EH (cell line): ENCODE measurements at regions not wholly inside any gene's neighbourhood (a gene's known extent, or its start where the extent isn't known, plus 50 kb on each side); places are given as distances from the start of the nearest gene placed in this dataset.
A peak's percentile ranks its signal among the peaks of the same experiment; 100 is the strongest.
"Not testable (repeated sequence)": the region's sequence is repeated elsewhere in the genome, so short reads cannot be mapped to it uniquely, and the experiment has no call there.

ENCODE experiments used
- DNase-seq: peaks from one replicate; pipeline ENCODE4 v3.0.0-alpha.2; 2015; ENCODE audit warnings: low read depth

DNA sequence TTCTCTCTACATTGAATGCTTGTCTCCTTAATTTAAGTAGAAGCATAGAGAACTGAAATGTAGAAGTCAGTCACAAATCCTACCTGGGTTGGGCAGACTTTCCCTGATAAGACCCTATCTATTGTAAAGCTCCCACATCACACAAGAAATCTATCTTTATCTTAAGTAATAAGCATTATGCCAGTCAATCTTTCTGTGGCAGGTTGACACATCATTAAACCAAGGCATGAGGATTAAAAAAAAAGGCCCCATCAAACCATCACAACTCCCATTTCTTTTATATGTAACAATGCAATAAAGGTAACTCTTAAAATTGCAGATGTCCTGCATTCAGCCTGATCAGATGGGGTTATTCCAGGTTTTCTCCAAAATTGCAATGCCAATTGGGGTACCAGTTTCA, 311.8 kb downstream of the TOX3 start:
- DNase-seq, result no peak

DNA sequence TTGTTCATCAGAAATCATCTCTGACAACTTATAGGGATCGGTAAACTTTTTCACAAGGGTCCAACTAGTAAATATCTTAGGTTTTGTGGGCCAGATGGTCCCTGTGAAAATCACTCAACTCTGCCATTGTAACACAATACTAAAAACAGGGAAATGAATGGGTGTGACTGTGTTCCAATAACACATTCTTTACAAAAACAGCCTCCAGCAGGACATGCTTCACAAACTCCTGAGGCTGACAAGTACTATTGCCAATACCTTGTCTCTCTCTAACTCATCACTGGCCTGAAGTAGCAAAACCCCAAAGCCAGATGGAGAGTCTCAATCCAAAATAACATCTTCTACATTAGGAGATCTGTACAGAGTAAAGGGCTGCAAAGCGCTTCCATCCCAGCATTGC, 312.3 kb downstream of the TOX3 start:
- no peak for DNase-seq

DNA sequence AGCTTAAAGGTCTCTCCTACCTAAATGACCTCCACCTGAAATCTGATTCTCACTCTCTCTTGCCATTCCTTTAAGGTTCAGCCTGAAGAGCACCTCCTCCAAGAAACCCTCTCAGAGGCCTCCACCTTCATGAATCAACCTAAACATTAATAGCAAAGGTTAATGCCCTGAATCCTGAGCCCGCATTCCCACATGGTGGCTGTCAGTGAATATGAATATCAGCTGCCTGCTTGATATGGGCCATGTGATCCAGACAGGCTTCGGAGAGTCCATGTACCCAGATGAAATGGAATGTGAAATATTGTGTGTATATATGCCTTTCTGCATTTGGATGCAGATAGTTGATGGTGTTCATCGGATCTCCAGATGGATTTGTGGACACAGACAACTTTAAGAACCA, 317.5 kb downstream of the TOX3 start:
- no peak for DNase-seq

DNA sequence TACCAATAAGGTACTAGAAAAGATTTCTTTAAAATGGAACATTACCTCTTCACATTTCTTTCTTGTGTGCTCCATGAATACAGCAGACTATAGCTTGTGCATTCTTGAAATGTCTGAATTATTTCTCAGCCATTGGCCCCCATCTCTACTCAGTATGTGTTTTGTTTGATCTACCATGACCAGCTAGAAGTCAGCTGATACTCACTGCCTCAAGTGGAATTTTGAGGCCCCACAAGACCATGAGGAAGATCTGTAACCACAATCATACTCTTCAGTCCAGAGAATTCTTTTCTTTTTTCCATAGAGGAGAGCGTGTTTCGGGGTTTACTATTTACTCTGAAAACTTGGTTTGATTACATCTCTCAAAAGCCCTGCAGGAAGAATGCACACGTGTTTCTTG, 319.1 kb downstream of the TOX3 start:
- no peak for DNase-seq

DNA sequence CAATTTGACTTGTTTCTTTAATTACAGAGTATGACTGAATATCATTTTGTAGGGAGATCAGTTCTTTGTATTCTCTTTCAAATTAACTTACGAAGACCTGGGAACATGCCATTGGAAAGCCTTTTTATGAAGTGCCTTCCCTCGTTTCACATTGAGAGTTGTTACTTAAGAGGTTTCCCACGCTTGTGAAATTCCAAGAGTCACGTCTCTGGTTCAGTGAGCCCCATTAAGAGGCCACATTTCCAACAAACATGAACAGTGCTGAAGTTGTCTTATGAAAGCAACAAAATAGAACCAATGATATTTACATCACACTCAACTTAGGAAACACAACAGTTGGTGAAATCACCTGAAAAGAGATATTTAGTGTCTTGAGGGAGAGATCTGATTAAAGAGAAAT, 334.1 kb downstream of the TOX3 start:
- DNase-seq, result no peak

DNA sequence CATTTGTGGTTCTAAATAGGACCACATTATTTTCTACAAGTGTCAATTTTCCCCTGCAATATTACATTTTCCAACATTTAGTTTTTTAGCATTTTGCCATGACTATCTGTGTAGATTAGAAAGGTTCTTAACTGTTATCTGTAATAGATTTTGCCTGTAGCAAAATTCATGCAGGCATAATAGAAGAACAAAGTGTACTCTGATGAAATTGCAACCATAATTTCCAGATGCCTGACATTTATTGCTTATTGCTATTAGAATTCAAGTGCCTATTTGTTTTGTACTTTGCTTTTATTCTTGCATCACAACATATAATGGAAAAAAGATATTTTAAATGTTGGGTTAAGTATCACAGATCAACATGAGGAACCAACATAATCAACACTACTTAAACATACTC, 337.7 kb downstream of the TOX3 start:
- DNase-seq, result no peak

DNA sequence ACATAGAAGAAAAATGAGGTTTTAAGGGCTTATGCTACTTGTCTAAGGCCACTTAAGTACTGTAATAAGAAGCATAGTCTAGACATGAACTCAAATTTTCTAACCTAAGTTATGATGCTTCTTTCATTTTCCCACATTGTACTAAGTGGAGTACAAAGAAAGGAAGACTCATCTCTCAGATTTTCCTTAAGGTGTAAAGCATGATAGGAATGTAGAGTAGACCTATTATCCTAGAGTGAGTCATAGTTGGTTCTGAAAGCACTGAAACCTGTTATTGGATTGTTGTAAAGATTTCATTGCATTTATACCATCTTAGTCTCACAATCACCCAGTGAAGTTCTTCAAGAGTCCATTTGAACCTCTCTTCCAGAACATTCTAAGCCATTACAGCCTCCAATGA, 343.8 kb downstream of the TOX3 start:
- DNase-seq, result no peak

DNA sequence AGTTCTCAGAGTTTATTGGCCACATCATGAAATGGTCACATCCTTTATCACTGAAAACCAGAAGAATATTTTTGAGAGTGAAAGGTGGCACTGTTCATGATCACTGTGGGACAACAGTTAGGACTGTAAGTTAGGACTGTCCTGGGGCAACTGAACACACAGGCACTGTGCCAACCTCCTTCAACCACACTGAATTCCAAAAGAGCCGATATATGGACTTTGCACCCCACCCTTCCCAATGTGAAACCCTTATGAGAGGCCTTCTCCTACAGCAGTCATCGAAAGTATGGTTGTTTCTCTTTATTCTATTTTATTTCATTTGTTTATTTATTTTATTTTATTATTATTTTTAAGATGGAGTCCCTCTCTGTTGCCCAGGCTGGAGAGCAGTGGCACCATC, 353.5 kb downstream of the TOX3 start:
- DNase-seq, result no peak

DNA sequence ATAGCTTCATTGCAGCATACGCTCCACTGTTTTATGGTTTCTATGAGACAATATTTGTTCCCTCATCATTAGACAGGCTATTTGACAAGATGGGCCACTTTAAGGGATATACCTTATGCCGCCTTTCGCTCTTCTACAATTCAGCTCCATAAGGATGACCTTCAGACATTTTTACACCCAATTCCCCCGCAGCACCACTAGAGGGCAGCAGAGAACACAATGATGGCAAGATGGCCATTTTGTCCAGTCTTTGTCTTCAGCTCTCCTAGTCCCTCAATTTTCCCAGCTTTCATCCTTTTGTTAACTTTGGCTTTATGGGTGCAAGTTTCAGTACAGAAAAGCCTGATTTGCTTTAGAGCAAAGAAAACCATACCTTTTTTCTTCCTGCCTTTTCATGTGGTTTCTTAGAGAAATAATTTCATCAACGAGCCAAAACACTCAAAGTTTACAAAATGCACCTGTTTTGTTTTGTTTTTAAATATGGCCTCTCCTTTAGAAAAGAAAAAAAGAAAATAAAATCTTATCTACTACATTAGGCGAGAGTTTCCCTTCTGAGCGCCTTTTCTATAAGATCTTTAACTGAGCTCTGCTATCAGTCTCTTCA, 355.3 kb downstream of the TOX3 start:
- DNase-seq, result peak; percentile 57

DNA sequence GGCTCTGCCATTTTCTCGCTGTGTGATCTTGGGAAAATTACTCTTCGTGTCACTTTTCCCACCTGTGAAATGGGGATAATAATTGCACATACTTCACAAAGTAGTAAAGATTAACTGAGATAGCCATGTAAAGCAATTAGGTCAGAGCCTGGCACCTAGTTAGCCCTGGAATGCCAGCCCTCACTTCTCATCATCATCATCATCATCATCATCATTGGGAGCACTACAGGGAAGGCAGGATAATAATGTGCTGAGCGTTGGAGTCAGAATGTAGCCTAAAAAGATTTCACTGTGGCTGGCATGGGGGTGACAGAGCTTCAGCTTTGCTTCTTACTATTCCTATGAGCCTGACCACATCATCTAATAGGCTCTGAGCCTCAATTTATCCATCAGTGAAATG, 362.6 kb downstream of the TOX3 start:
- DNase-seq, result no peak

DNA sequence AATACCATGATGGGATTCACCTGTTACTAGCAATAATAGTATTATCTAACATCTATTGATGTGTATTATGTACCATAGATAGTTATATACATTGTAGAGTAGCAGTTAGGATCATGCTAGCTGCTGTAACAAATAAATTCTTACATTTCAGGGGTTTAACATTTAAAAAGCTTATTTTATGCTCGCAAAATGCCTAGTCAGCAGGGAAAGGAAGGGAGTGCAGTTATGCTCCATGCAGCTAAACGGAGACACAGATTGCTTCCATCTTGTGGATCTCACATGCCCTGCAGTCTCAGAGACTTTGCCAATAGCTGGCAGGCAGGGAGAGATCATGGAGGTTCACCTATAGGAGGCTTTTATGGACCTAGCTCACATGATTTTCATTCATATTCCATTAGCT, 364.1 kb downstream of the TOX3 start:
- no peak for DNase-seq

DNA sequence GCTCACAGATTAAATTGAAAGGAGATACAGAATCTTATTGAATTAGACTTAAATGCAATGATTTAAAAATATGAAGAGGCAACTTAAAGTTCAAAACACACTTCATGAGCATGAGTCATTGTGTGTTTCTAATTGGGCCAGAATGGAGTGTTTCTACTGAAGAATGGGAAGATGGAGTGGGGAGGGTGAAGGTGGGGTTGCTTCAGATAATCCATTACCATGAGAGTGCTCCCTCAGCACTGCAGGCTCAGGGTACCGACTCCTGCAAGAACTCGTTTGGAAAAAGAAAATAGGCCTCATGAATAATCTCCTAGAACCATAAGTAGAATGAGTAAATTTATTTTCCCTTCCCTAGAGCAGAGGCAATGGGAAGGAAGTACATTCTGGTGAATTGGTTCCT, 372.8 kb downstream of the TOX3 start:
- no peak for DNase-seq

DNA sequence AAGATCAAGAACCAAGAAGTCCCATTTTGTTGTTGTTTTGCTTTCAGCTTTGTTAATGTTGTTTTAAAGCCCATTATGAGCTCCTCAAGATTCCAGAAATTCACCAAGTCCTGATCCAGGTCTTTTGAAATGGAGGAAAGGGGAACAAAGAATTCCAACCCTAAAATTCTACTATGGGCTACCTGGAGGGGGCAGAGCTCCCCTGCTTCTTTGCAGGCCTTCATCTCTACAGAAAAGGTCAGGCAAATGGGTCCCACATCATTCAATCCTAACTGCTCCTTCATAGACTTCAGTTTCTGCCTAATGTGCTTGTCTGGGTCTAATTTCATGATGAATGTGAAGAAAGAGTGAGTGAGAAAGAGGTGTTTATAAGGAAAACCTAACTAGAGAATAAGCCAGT, 375.5 kb downstream of the TOX3 start:
- DNase-seq, result no peak

DNA sequence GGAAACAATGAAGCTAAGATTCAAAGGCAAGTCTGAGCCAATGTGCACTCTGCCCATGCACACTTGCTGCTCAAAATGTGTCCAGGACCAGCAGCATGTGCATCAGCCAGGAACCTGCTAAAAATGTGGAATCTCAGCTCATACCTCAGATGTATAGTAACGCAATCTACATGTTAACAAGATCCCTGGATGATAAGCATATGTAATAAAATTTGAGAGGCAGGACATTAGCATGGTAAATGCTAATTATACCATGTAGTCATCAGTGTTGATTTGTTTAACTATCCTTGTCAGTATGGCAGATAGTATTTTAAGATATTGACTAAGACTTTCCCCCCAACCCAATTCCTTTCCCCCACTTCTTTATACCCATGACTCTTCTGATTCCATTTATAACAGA, 379.6 kb downstream of the TOX3 start:
- DNase-seq, result no peak

DNA sequence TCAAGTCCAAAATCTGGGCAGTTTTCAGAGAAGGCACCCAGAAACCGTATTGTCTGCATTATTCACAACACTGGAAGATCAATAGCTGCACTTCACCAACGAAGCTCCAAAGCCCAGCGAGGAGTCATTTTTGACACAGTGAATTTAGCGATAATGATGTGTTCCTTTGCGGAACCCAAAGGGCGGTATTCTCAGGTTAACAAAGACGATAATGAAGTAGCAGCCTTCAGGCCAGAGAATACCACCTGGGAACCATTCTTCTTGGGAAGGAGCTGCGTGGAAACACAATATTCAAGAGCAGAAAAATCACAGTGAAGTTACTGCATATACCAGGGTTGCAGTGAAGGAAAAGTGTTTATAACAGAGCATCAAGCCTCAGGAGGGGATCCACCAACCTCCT, 381.0 kb downstream of the TOX3 start:
- no peak for DNase-seq

DNA sequence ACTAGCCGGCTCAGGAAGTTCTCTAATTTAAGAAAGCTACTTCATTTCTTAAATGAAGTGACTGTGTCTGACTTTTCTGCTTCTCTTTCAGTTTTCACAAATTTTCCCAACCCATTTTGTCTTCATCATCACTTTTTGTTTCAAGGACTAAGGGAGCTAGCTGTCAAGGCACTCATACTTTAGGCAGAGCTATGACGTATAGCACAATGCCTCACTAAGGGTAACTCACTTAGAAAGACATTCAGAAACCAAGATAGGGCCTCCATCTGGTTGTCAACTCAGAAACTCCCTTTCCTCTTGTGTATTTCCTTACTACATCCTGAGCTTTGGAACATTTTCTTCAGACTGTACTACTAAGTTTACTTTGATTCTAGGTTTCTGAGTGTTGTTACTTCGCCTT, 397.9 kb downstream of the TOX3 start:
- DNase-seq, result no peak

DNA sequence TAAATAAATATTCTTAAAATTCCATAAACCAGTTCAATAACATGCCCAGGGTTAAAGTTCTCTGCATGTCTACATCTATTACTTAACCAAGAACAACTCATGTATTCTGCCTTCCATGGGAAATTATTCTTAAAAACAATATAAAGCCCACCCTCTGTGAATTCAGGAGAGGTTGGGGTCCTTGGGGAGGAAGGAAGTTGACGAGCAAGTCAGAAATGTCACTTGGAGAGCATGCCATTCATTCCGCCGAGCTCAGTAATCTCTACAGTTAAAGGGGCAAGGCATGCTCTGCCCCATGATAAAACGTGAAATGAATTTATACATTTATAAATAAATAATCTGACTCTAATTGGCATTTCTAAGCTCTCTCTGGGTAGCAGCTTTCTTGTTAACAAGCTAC, 405.1 kb downstream of the TOX3 start:
- DNase-seq, result no peak

DNA sequence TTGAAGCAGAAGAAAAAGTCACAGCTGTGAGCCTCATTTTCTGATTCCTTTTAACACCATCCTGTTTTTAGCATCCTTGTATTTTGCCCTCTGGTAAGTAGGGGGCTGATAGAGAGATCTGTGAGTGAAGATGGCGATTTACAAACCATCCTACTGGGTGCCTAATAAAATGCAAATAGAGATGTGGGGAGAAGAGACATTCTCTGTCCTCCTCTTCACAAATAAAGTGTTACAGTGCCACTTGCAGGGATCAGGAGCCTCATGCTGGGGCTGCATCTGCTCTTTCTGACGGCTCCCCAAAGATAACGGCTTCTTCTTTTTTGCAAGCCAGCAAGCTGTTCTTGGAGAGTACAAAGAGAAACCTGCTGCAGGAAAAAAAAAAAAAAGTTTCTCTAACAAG, 418.6 kb downstream of the TOX3 start:
- DNase-seq, result no peak

DNA sequence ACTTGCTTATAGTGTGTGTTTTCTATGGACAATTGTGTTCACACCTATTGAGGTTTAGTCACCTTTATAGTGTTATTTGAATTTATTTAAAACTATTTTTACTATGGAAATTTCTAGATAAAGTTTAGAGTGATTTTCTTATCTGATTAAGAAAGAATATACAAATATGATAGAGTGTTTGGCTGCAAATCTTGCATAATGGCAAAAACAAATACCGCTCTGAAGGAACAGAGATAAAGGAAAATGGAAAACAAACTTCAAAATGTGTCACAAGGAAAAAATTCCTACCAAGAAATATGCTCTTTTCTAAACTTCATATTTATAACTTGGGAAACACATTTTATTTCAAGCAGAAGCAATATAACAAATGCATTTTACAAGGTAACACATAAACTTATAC, 423.1 kb downstream of the TOX3 start:
- DNase-seq, result no peak

DNA sequence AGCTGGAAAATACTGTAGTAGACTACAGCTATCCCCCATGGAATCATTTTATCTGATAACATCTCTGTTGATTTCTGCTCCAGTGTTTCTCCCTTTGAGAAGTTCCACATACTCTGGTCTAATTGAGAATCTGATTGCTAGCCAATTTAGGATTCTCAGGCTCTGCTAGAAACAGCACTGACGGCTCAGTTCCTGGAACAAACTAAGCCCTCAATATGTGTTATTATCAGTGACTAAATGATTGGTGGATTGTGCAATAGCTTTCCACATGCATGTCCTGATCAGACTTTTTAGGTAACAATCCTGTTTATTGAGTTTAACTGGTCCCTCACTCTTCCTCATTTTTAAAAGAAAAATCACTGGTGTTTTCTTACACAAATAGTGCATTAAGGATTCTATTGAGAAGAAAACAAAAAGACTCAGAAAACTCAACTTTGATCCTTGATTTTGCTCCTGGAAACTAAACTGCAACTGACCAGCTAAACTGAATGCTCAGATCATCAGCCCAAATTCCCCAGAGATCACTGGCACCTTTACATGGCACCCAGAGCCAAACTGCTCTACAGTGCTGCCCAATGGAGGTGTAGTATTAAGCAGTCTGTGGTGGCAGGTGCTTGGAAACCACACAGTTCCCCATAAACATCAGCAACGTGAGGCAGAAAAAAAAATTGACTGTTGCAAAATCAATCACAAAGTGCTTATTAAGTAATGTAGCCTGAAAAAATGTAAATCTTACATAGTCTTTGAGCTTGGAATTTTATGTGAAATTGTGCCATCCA, 423.7 kb downstream of the TOX3 start:
- no peak for DNase-seq

DNA sequence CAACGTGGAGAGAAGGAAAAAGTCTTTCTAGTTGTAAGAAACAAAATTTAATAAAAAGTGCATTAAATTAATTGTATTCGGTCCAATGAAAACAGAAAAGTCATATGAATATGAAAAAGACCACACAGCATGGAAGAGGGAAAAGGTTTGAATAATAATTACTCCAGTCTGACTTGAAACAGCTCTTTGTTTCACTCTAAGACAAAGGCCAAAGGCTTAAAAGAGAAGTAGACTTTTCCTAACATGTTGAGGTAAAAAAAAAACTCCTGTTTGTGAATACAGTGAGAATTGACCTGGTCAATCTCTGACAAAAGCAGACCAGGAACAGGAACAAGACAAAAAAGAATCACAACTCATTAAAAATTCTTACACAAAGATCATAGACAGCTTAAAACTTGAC, 429.8 kb downstream of the TOX3 start:
- no peak for DNase-seq

DNA sequence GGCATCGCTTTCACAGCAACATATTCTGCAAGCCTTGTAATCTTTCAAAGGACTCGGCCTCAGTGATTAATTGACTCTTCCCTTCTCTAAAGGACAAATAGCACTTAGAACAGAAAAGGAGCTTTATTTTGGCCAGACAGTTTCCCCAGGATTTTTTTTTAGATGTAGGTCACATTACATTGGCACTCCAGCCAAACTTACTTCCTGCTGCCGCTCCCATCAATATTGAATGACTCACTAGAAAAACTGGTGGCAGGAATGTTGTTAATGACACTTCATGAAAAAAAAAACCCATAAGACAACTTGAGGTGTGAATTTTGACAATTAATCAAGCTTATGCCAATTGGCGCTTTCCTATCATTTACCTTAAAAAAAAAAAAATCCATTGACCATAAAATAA, 432.6 kb downstream of the TOX3 start:
- no peak for DNase-seq

DNA sequence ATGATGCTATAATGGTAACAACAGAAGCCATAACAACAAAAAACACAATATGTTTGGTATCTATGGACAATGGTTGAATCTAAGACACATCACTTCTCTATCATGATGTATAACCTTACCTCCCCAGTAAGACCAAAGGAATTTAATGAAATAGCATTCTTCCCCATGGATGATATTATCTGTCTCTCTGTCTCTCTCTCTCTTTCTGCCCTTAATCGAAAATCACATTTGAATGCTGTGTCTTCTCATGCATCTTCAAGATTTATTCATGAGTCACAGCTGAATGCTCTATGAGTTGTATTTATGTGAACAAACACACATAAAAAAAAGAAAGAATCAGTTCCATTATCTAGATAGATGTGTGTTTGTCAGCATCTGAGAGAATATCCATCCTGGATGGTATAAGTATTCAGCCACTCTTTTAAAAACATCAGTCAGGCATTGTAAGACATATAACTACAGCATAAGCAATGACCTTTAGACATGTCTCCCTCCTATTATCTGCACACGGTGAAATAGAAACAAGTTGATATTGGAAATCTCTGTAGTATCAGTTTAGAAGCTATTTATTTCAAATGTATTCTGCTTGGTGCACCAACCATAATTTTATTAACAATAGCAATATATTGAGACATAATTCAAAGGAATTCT, 433.3 kb downstream of the TOX3 start:
- DNase-seq, result no peak

DNA sequence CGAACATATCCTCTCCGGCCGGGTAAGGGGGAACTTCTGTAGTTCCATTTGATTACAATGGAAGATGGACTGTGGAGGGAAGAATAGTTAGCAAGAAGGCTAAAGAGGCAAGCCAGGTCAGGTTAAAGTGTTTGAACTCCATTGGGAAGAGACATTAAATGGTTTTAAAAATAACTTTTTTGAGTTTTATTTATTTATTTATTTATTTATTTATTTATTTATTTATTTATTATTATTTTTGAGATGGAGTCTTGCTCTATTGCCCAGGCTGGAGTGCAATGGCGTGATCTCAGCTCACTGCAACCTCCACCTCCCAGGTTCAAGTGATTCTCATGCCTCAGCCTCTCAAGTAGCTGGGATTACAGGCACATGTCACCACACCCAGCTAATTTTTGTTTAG, 441.9 kb downstream of the TOX3 start:
- DNase-seq, result not testable (repeated sequence)
